Liver (tissue), 8 donors: ENCODE measurements at regions not wholly inside any gene's neighbourhood (a gene's known extent, or its start where the extent isn't known, plus 50 kb on each side); places are given as distances from the start of the nearest gene placed in this dataset.
A peak's percentile ranks its signal among the peaks of the same experiment; 100 is the strongest.

Source experiments
- DNase-seq: peaks from one replicate; pipeline ENCODE4 v3.0.0-alpha.2; 2017; ENCODE audit warnings: low spot score
- H3K27ac ChIP-seq, 2 donors: one replicate each; pipeline ENCODE4 v1.7.0; 2013; ENCODE audit warnings: inconsistent platforms in 2 of 2, low read length in 2 of 2, control low read depth in 1 of 2, low read depth in 1 of 2, mild to moderate bottlenecking in 1 of 2
- H3K27me3 ChIP-seq, 4 donors: one replicate each; pipeline versions ENCODE4 v1.6.1 to v1.7.0; 2013; ENCODE audit warnings: low read length in 3 of 4, inconsistent platforms in 1 of 4, mild to moderate bottlenecking in 1 of 4, moderate library complexity in 1 of 4; ENCODE audit not compliant: control insufficient read depth in 4 of 4, insufficient read depth in 4 of 4
- H3K36me3 ChIP-seq, 4 donors: one replicate each; pipeline versions ENCODE4 v1.6.1 to v1.7.0; 2013; ENCODE audit warnings: low read length in 3 of 4, mild to moderate bottlenecking in 3 of 4, low read depth in 1 of 4, moderate library complexity in 1 of 4; ENCODE audit not compliant: control insufficient read depth in 4 of 4, insufficient read depth in 3 of 4
- H3K4me1 ChIP-seq, 4 donors: one replicate each; pipeline versions ENCODE4 v1.6.1 to v1.7.0; 2013; ENCODE audit warnings: low read length in 3 of 4, mild to moderate bottlenecking in 3 of 4, moderate library complexity in 1 of 4; ENCODE audit not compliant: control insufficient read depth in 4 of 4, insufficient read depth in 4 of 4
- H3K4me3 ChIP-seq, 3 donors: one replicate each; pipeline versions ENCODE4 v1.6.1 to v1.7.0; 2013; ENCODE audit warnings: low read length in 3 of 3, control low read depth in 1 of 3, low read depth in 1 of 3, mild to moderate bottlenecking in 1 of 3
- H3K9ac ChIP-seq, 2 donors: one replicate each; pipeline ENCODE4 v1.7.0; 2013; ENCODE audit warnings: low read length in 2 of 2, mild to moderate bottlenecking in 2 of 2, moderate library complexity in 2 of 2, control low read depth in 1 of 2, low read depth in 1 of 2
- H3K9me3 ChIP-seq, 4 donors: one replicate each; pipeline versions ENCODE4 v1.6.1 to v1.7.0; 2013; ENCODE audit warnings: low read length in 3 of 4; ENCODE audit not compliant: control insufficient read depth in 4 of 4
- ATF3 ChIP-seq: IDR thresholded peaks from 2 replicates; pipeline ENCODE4 v1.6.1; 2016; ENCODE audit warnings: antibody characterized with exemption
- CTCF ChIP-seq: fragments of 150-350 bp; IDR thresholded peaks from 2 replicates; pipeline ENCODE4 v1.5.1; 2017; ENCODE audit warnings: improper control_type of control experiment, low read depth, low read length; ENCODE audit not compliant: missing input control
- EGR1 ChIP-seq, 2 donors: IDR thresholded peaks; 2 replicates each; pipeline ENCODE4 v1.6.1; 2016 to 2018; ENCODE audit warnings: antibody characterized with exemption in 2 of 2, low read depth in 2 of 2
- FOXA1 ChIP-seq: IDR thresholded peaks from 2 replicates; pipeline ENCODE4 v1.6.1; 2016; ENCODE audit warnings: antibody characterized with exemption
- FOXA2 ChIP-seq: IDR thresholded peaks from 2 replicates; pipeline ENCODE4 v1.6.1; 2016; ENCODE audit warnings: antibody characterized with exemption
- GABPA ChIP-seq, 2 donors: IDR thresholded peaks in 1 of 2; conservative IDR thresholded peaks in 1 of 2; 2 replicates each; pipeline ENCODE4 v1.6.1; 2016; ENCODE audit warnings: antibody characterized with exemption in 2 of 2, mild to moderate bottlenecking in 1 of 2, moderate library complexity in 1 of 2
- HNF4A ChIP-seq, 2 donors: conservative IDR thresholded peaks; 2 replicates each; pipeline ENCODE4 v1.6.1; 2016; ENCODE audit warnings: antibody characterized with exemption in 2 of 2, mild to moderate bottlenecking in 2 of 2
- HNF4G ChIP-seq: IDR thresholded peaks from 2 replicates; pipeline ENCODE4 v1.6.1; 2016; ENCODE audit warnings: antibody characterized with exemption
- JUND ChIP-seq, 2 donors: IDR thresholded peaks; 2 replicates each; pipeline ENCODE4 v1.6.1; 2016; ENCODE audit warnings: antibody characterized with exemption in 2 of 2
- MAX ChIP-seq: IDR thresholded peaks from 2 replicates; pipeline ENCODE4 v1.6.1; 2016; ENCODE audit warnings: antibody characterized with exemption
- NR2F2 ChIP-seq: IDR thresholded peaks from 2 replicates; pipeline ENCODE4 v1.6.1; 2016; ENCODE audit warnings: antibody characterized with exemption
- RAD21 ChIP-seq, 2 donors: IDR thresholded peaks; 2 replicates each; pipeline ENCODE4 v1.6.1; 2016; ENCODE audit warnings: antibody characterized with exemption in 2 of 2, mild to moderate bottlenecking in 2 of 2
- REST ChIP-seq: IDR thresholded peaks from 2 replicates; pipeline ENCODE4 v1.6.1; 2016; ENCODE audit warnings: antibody characterized with exemption, mild to moderate bottlenecking
- RXRA ChIP-seq, 2 donors: IDR thresholded peaks; 2 replicates each; pipeline ENCODE4 v1.6.1; 2017 to 2018; ENCODE audit warnings: antibody characterized with exemption in 2 of 2, mild to moderate bottlenecking in 1 of 2
- SP1 ChIP-seq: IDR thresholded peaks from 2 replicates; pipeline ENCODE4 v1.6.1; 2018; ENCODE audit warnings: antibody characterized with exemption, mild to moderate bottlenecking
- TAF1 ChIP-seq: conservative IDR thresholded peaks from 2 replicates; pipeline ENCODE4 v1.6.1; 2016; ENCODE audit warnings: antibody characterized with exemption, mild to moderate bottlenecking
- YY1 ChIP-seq: IDR thresholded peaks from 2 replicates; pipeline ENCODE4 v1.6.1; 2016; ENCODE audit warnings: antibody characterized with exemption, mild to moderate bottlenecking
- ZBTB33 ChIP-seq: IDR thresholded peaks from 2 replicates; pipeline ENCODE4 v1.6.1; 2016; ENCODE audit warnings: antibody characterized with exemption
- WGBS: extraction: QIAGEN DNeasy Blood & Tissue Kit; methylation state at CpG from one replicate; pipeline ENCODE4 v1.1.7; 2013; 5-methylcytosine and 5-hydroxymethylcytosine counted together
- donor health status: healthy.
- donor health status: healthy.
- donor health status: healthy.
- donor health status: healthy.
- donor health status: healthy.

GRCh38 chr16:86342161-86342834 is 168.0 kb upstream of the FOXF1 start:
- DNase-seq, result no peak
- H3K27me3 ChIP-seq, result peaks cover 0 to 9% (median 0%) of the 10 kb centered on the region in 4 donors
- no peak for TF ChIP-seq NR2F2
- no peak for TF ChIP-seq RXRA (IDR thresholded peaks at IDR 0.05)
- TF ChIP-seq CTCF, result no peak
- no peak for TF ChIP-seq JUND (IDR thresholded peaks at IDR 0.05)
- no peak for TF ChIP-seq MAX
- no peak for TF ChIP-seq HNF4G
- no peak for TF ChIP-seq EGR1 (IDR thresholded peaks at IDR 0.05; ENCODE audit: low read depth in 2 of 2)
- no peak for TF ChIP-seq ZBTB33
- no peak for TF ChIP-seq FOXA1
- TF ChIP-seq HNF4A (conservative IDR thresholded peaks at IDR 0.05), result no peak
- no peak for TF ChIP-seq GABPA (IDR thresholded peaks at IDR 0.05 in 1 of 2, conservative IDR thresholded peaks at IDR 0.05 in 1 of 2)
- TF ChIP-seq YY1, result no peak
- TF ChIP-seq FOXA2, result no peak
- no peak for TF ChIP-seq TAF1
- no peak for TF ChIP-seq ATF3
- TF ChIP-seq SP1, result no peak
- TF ChIP-seq RAD21 (IDR thresholded peaks at IDR 0.05), result no peak
- TF ChIP-seq REST, result no peak
- no peak overlapping the region for H3K9ac ChIP-seq
- no peaks in the 10 kb centered on the region for H3K9me3 ChIP-seq
- H3K36me3 ChIP-seq, result no peaks in the 10 kb centered on the region
- peaks cover 0 to 3% (median 0%) of the 10 kb centered on the region in 4 donors for H3K4me1 ChIP-seq
- WGBS, result 56% methylated on average over 6 of the region's 6 CpGs
- peak overlapping the region in 1 of 2 donors; percentile 61 for H3K27ac ChIP-seq
- H3K4me3 ChIP-seq, result no peak overlapping the region
